ENCODE measurements at regions not wholly inside any gene's neighbourhood (a gene's known extent, or its start where the extent isn't known, plus 50 kb on each side); places are given as distances from the start of the nearest gene placed in this dataset.
"Not testable (repeated sequence)": the region's sequence is repeated elsewhere in the genome, so short reads cannot be mapped to it uniquely, and the experiment has no call there.

DNA sequence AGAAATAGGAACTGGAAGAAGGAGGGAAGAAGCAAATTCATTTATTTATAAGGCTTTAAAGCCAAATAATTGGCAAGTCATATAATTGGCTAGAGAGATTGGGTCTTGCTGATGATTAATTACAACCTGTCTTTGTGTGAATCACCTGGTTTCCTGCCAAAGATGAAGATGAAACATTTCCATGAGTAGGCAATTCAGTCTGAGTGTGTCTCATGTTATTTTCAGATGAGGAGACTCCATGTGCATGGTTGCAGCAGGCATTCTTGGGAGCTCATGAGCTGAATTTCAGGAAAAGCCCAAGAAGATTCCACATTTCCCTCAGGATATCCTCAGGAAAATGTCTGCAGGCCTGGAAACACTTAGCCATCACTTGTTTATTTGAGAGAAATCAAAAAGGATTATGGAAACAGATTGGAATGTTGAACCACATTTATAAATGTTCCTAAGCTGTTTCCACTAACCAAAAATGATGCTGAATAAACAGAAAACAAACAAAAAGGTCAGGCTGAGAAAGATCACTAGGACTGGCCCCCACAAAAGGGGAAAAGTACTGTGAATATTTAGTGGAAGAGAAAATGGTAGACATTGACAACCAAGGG lies 632.7 kb upstream of the AMELY start:
- no peaks in the 10 kb centered on the region for H3K27me3 ChIP-seq (replicated peaks in 1 of 7)
- H3K36me3 ChIP-seq, result no peaks in the 10 kb centered on the region
- no peak for DNase-seq

DNA sequence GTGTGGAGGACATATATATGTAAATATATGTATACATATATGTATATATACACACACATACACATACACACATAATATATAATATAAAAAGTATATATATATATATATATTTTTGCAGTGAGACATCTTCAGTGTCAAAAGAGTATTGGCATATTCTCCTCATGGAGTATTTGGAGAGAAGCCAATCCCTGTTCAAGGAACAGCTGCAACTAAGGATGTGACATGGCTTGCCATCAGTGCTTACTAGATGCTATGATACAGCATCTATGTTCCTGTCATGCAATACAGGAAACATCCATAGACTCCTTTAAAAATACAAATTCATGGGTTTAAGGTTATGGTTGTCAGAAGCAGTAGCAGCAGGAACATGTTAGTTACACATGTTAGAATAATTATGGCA lies 632.0 kb upstream of the AMELY start:
- DNase-seq, result no peak
- intact Hi-C loops (cut with DNase I; ENCODE audit: low total_unique reads), result no loop called here
- no peaks in the 10 kb centered on the region for H3K4me1 ChIP-seq
- TF ChIP-seq POLR2A (IDR thresholded peaks at IDR 0.05) (no peak), POLR2AphosphoS5 (IDR thresholded peaks at IDR 0.05) (no peak)
- TF ChIP-seq, protein P1, sequence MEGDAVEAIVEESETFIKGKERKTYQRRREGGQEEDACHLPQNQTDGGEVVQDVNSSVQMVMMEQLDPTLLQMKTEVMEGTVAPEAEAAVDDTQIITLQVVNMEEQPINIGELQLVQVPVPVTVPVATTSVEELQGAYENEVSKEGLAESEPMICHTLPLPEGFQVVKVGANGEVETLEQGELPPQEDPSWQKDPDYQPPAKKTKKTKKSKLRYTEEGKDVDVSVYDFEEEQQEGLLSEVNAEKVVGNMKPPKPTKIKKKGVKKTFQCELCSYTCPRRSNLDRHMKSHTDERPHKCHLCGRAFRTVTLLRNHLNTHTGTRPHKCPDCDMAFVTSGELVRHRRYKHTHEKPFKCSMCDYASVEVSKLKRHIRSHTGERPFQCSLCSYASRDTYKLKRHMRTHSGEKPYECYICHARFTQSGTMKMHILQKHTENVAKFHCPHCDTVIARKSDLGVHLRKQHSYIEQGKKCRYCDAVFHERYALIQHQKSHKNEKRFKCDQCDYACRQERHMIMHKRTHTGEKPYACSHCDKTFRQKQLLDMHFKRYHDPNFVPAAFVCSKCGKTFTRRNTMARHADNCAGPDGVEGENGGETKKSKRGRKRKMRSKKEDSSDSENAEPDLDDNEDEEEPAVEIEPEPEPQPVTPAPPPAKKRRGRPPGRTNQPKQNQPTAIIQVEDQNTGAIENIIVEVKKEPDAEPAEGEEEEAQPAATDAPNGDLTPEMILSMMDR (IDR thresholded peaks at IDR 0.05 in 8 of 11, conservative IDR thresholded peaks at IDR 0.05 in 3 of 11), result no peak
- H3K9me3 ChIP-seq, result no peaks in the 10 kb centered on the region
- no peak overlapping the region for H3K4me3 ChIP-seq
- no peaks in the 10 kb centered on the region for H3K27me3 ChIP-seq (replicated peaks in 1 of 7)
- no peaks in the 10 kb centered on the region for H3K36me3 ChIP-seq
- no peak overlapping the region for H3K27ac ChIP-seq

More for the DNA sequence above, 632.7 kb upstream of the AMELY start:
- intact Hi-C loops (cut with DNase I; ENCODE audit: low total_unique reads), result no loop called here
- Histone ChIP-seq H3K27ac (no peak overlapping the region), H3K9me3 (no peaks in the 10 kb centered on the region), H3K4me1 (no peaks in the 10 kb centered on the region), H3K4me3 (no peak overlapping the region)
- TF ChIP-seq, protein P1 (IDR thresholded peaks at IDR 0.05 in 8 of 11, conservative IDR thresholded peaks at IDR 0.05 in 3 of 11), result no peak
- no peak for TF ChIP-seq POLR2AphosphoS5 (IDR thresholded peaks at IDR 0.05)
- no peak for TF ChIP-seq POLR2A (IDR thresholded peaks at IDR 0.05)

DNA sequence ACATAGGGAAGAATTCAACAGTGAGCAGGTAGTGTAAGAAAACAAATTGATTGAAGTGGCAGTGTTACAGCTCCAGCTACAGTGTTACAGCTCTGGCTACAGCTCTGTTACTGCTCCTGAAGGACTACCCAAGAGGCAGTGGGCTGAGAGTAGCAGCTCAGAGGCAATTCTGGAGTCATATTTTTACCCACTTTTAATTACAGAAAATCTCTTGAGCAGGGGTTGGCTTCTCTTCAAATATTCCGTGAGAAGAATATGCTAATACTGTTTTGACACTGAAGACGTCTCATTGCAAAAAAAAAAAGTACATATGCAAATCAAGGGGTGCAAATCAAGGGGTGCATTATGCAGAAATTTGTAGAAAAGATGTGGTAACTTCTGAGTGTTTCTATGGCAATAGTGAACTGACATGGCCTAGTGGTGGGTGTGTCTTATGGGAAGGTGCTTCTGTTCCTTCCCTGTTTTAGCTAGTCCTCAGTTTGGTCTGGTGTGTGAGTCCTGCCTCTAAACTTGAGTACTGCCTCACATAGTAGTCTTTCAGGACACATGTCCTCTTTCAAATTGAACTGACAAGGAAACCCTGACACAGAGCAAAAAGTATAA lies 630.8 kb upstream of the AMELY start:
- no peak overlapping the region for H3K4me3 ChIP-seq
- H3K36me3 ChIP-seq, result no peaks in the 10 kb centered on the region
- 67 to 77% (median 68%) methylated on average over 2 of the region's 2 CpGs; no CpG with 5 or more reads in 2 of the 5 donors for WGBS, 5 donors
- no peak for DNase-seq
- no peaks in the 10 kb centered on the region for H3K27me3 ChIP-seq (replicated peaks in 1 of 7)
- no peaks in the 10 kb centered on the region for H3K9me3 ChIP-seq
- TF ChIP-seq POLR2A (IDR thresholded peaks at IDR 0.05) (no peak), POLR2AphosphoS5 (IDR thresholded peaks at IDR 0.05) (no peak)
- TF ChIP-seq, protein P1 (IDR thresholded peaks at IDR 0.05 in 8 of 11, conservative IDR thresholded peaks at IDR 0.05 in 3 of 11), result no peak
- H3K27ac ChIP-seq, result no peak overlapping the region
- no peaks in the 10 kb centered on the region for H3K4me1 ChIP-seq
- intact Hi-C loops (cut with DNase I; ENCODE audit: low total_unique reads), result no loop called here

DNA sequence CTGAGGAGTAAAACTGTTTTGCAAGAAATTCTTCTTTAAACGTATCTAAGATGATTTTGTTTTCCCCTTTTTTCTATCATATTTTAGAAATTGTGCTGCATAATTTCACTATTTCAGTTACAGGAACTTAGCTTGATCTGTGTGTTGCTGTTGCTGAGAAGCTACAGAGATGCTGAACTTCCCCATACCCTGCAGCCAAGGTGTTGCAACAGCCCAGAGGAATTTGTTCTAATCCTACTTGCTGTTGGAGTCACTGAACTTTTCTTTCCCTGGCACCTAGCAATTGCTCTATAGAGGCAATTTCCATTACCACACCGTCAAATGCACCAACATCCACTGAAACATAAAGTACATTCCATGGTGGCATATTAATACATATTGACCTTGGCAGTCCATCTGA lies 617.8 kb upstream of the AMELY start:
- intact Hi-C loops (cut with DNase I; ENCODE audit: low total_unique reads), result no loop called here
- no peaks in the 10 kb centered on the region for H3K36me3 ChIP-seq

DNA sequence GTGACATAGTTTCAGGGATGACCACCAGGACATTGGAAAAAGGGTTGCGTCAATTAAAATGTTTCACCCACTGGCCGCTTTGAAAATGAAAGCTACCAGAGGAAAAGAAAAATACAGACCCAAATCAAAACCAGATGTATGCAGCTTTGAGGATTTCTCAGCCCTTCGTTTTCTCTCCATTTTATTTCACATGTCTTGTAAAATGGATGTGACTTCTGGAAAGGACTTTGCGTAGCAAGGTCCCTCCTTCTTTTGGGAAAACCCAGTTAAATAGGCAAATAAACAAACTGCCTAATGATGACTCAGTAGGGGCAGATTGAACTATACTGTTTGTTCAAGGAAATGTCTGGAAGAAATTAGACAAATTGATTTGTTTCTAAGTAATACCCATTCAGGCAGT lies 616.0 kb upstream of the AMELY start:
- WGBS, 5 donors, result 80 to 92% (median 88%) methylated on average over 4 of the region's 4 CpGs; no CpG with 5 or more reads in 2 of the 5 donors
- intact Hi-C loops (cut with DNase I; ENCODE audit: low total_unique reads); H3K36me3 ChIP-seq; DNase-seq; H3K27ac ChIP-seq; H3K27me3 ChIP-seq (replicated peaks in 1 of 7); H3K4me1 ChIP-seq; H3K9me3 ChIP-seq; H3K4me3 ChIP-seq: not testable (repeated sequence)

More for the DNA sequence above, 617.8 kb upstream of the AMELY start:
- Histone ChIP-seq H3K27ac (no peak overlapping the region), H3K4me1 (no peaks in the 10 kb centered on the region), H3K9me3 (no peaks in the 10 kb centered on the region), H3K4me3 (no peak overlapping the region), H3K27me3 (replicated peaks in 1 of 7) (no peaks in the 10 kb centered on the region)
- WGBS, 5 donors, result 62 to 83% (median 66%) methylated on average over 2 of the region's 2 CpGs; no CpG with 5 or more reads in 2 of the 5 donors
- TF ChIP-seq POLR2AphosphoS5 (IDR thresholded peaks at IDR 0.05) (no peak), POLR2A (IDR thresholded peaks at IDR 0.05) (no peak)
- TF ChIP-seq, protein P1 (IDR thresholded peaks at IDR 0.05 in 8 of 11, conservative IDR thresholded peaks at IDR 0.05 in 3 of 11), result no peak
- DNase-seq, result no peak

Measured in spleen (tissue), 11 donors.